Fibroblast of skin of left quadriceps (primary cell): ENCODE measurements at regions not wholly inside any gene's neighbourhood (a gene's known extent, or its start where the extent isn't known, plus 50 kb on each side); places are given as distances from the start of the nearest gene placed in this dataset.
"Not testable (repeated sequence)": the region's sequence is repeated elsewhere in the genome, so short reads cannot be mapped to it uniquely, and the experiment has no call there.

Experiments used
- DNase-seq, 2 experiments: peaks; one replicate each; pipeline ENCODE4 v3.0.0-alpha.2; 2013; ENCODE audit warnings: low read depth in 2 of 2

GRCh38 chr4:125590158-125590557 lies 275.4 kb downstream of the FAT4 start:
- DNase-seq, result no peak

- no peak for DNase-seq
Observed at GRCh38 chr4:125591290-125591689, 276.5 kb downstream of the FAT4 start.

GRCh38 chr4:125594056-125594602 lies 279.4 kb downstream of the FAT4 start:
- no peak for DNase-seq

GRCh38 chr4:125605926-125606325 lies 291.2 kb downstream of the FAT4 start:
- DNase-seq, result not testable (repeated sequence)

GRCh38 chr4:125620066-125620860 lies 305.5 kb downstream of the FAT4 start:
- no peak for DNase-seq

- no peak for DNase-seq
Observed at GRCh38 chr4:125624951-125625350, 310.2 kb downstream of the FAT4 start.

- DNase-seq, result no peak
Observed at GRCh38 chr4:125626946-125627345, 312.2 kb downstream of the FAT4 start.

GRCh38 chr4:125639182-125639621 lies 324.4 kb downstream of the FAT4 start:
- no peak for DNase-seq

GRCh38 chr4:125641611-125642010 lies 326.9 kb downstream of the FAT4 start:
- no peak for DNase-seq

GRCh38 chr4:125642645-125643044 lies 327.9 kb downstream of the FAT4 start:
- DNase-seq, result no peak

GRCh38 chr4:125649452-125649851 lies 334.7 kb downstream of the FAT4 start:
- no peak for DNase-seq

GRCh38 chr4:125650557-125650956 lies 335.8 kb downstream of the FAT4 start:
- no peak for DNase-seq

- not testable (repeated sequence) for DNase-seq
Observed at GRCh38 chr4:125651707-125652357, 337.1 kb downstream of the FAT4 start.

GRCh38 chr4:125658773-125659172 lies 344.0 kb downstream of the FAT4 start:
- no peak for DNase-seq

GRCh38 chr4:125663896-125664767 lies 349.4 kb downstream of the FAT4 start:
- no peak for DNase-seq

- DNase-seq, result no peak
Observed at GRCh38 chr4:125666635-125667034, 351.9 kb downstream of the FAT4 start.

GRCh38 chr4:125676156-125676555 lies 361.4 kb downstream of the FAT4 start:
- no peak for DNase-seq

GRCh38 chr4:125676583-125676982 lies 361.8 kb downstream of the FAT4 start:
- no peak for DNase-seq

GRCh38 chr4:125677665-125678307 lies 363.0 kb downstream of the FAT4 start:
- DNase-seq, result no peak

- no peak for DNase-seq
Observed at GRCh38 chr4:125679989-125680388, 365.2 kb downstream of the FAT4 start.

GRCh38 chr4:125681240-125681639 lies 366.5 kb downstream of the FAT4 start:
- DNase-seq, result no peak
